GM21423 (cell line): ENCODE measurements at regions not wholly inside any gene's neighbourhood (a gene's known extent, or its start where the extent isn't known, plus 50 kb on each side); places are given as distances from the start of the nearest gene placed in this dataset.

Source experiments
- ATAC-seq: cut with Tn5 transposase; IDR thresholded peaks from one replicate; pipeline ENCODE4 v1.9.1; 2021; ENCODE audit warnings: mild to moderate bottlenecking, moderate library complexity; ENCODE audit not compliant: unreplicated experiment

DNA sequence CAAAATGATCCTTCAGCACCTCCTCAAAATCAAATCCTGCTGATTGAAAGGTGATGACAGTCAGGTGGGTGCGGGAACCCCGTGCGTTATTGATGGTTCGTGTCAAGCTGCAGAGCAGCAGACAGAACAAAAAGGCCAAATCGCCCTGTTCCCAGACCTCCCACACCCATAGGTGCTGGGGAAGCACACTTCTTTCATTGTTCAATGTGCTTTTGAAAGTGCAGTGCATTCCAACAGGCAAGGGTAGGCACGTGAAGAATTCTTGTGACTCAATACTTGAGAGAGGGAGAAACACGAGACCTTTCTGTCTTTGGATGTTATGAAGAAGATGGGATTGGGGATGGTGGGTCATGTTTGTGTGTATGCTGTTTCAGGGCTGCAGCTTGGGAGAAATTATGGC lies 514.0 kb downstream of the MCTP2 start:
- no peak for ATAC-seq

DNA sequence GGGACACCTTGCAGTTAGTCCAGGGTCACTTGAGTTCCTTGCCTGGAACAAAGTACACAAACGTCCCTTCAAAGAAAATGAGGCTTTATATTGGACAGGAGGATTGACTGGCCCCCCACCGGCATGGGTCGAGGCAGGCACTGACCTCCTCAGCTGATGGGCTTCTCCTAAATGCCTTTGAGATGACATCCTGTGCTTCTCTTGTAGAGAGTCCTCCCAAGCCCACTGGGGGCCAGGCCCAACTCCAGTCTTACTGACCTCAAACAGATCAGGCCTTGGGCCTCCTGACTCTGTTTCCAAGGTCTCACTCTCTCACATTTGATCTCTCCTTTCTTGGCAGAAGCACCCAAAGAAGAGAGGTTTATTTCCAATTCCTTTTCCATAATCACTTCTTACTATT lies 516.1 kb downstream of the MCTP2 start:
- no peak for ATAC-seq

DNA sequence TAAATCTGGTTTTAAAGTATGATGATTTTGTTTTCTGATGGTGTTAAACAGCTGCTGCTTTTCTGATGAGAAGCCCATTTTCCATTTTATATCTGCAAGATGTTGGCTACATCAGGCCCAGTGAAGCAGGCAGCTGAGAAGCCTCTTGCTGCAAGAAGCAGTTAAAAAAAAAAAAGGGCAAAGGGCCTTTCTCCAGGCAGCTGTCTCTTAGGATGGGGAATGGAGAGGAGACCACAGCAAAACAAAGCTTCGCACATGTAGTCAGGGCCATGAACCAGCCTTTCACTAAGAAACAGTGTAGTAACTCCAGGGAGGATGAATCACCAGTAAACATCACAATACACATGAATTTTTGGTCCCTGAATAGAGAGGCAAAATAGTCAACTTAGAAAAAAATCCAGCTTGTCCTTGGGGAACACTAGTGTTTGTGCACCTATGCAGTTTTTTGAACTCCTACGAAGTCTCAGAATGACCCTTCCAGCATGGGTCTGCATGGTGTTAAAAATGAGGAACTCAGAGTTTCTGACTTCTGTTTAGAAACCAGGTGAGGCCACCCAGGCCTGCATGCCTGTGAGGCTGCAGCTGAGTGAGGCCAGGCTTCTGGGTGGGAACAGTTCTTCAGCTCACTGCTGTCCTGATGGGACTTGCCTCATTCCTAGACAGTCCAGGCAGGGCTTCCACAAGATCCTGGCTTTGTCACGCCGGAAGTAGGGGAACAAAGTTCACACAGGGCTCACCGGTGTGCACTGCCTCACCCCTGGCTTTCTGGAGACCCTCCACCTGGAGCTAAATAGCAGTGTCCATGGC lies 518.7 kb downstream of the MCTP2 start:
- ATAC-seq, result no peak

DNA sequence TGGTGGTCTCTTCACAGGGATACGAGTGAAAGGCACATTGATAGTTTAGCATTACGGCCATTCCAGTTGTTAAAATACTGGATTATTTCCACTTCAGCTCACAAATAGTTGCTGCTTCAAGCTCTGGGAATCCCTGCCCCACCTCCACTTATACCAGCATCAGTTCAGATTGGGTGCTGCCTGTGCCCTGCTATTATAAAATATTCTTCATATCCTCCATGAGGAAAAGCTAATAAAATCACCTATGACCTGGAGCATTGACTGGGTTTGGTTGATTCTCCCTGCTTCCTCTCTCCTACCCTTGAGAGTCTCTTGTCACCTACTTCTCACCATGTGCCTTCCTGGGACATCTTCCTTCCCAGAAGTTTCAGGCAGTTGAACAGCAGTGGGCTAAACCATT lies 529.0 kb downstream of the MCTP2 start:
- ATAC-seq, result no peak

DNA sequence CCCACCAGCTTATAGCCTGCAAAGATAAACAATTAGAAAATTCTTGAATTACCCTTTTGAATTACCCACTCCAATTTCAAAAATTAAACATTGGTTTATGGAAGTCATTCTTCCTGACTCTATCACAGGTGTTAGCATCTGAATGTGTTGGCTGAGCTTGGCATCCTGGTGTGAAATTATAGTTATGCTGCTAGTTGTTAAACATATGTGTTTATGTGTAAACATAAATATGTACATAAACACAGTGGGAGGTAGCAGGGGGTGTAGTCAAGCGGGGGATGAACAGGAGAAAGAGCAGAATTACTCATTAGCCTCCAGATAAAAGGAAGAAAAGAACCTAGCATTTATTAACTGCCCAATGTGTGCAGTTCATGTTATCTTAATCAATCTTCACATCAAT lies 530.2 kb downstream of the MCTP2 start:
- ATAC-seq, result no peak

DNA sequence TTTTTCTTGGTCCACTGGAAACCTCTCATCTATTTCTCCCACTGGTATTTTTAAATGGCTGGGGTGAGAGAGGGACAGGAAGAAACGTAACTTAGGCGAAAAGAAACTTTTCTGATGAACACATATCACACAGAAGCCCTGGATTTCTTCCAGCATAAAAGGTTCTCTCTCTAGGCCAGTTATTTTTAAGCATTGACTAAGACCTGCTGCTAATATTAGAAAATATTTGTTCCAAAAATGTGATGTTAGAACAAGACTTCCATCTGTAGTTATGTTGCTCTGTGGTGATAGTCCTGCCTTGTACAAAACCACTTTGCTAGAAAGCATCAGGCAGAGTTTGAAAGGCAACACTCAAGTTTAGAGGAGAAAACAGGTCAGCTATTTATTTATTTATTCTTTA lies 537.7 kb downstream of the MCTP2 start:
- ATAC-seq, result no peak

DNA sequence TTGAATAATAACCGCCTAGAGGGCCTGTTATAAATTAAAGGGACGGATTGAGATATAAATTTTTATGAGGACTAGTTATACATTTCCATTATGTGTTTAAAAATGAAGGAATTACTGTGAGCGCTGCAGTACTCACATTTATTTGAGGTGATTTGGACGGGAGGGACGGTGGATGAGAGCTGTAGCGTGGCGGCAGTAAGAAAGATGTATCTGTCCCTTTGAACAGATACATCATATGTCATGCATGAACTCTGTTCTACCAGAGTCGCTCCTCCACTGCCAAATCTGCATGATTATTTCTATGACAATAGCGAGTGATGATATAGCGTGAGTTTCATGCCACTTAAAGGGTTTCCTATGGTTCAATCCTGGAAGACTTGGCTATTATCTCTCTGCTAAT lies 538.8 kb downstream of the MCTP2 start:
- ATAC-seq, result no peak

DNA sequence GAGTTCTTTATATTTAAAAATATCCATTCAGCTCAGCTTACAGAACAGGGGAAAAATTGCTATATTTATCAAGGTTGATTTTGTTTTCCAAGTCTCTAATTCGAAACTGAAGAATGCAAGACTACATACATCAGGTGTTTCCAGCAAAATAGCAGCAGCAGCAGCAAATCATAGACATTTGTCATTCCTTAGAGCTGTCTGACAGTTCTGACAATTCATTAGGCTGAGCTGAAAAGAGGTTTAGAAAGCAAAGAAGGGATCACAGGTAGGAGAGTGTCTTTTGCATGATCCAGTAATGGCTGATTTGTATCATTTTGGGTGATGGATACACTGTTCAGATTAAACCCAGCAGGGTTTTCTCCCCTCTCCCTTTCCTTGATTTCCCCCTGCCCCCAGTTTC lies 545.7 kb downstream of the MCTP2 start:
- ATAC-seq, result no peak

DNA sequence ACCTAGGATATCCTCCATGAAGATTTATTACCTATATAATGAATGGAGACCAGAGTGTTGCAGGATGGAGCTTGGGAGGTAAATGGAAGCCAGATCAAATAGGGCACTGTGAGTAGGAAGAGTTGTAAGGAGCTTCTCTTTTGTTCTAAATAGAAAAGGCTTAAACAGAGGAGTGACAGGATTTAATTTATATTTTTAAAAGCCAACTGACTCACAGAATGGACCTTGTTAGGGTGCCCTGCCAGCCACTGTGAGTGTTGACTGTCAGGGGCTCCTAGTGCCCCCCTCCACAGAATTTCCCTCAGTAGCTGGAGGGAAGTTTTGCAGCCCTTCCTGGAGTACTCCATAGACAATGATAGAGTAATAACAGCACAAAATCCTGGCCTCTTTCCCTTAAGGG lies 547.5 kb downstream of the MCTP2 start:
- no peak for ATAC-seq

DNA sequence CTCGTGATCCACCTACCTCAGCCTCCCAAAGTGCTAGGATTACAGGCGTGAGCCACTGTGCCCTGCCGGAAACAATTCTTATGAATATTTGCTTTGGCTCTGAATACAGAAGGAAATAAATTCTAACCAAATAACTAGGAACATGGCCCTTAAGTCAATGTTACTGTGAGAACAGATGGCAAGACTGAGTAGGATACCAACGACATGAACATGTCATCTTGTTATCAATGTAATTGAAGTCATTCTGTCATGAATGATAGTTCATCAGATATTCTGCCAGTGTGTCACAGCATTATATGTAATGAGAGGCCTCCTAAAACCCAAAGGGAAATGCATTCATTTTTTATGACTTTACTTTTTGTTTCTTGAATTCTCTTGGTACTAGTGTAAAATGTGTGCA lies 548.8 kb downstream of the MCTP2 start:
- ATAC-seq, result no peak

DNA sequence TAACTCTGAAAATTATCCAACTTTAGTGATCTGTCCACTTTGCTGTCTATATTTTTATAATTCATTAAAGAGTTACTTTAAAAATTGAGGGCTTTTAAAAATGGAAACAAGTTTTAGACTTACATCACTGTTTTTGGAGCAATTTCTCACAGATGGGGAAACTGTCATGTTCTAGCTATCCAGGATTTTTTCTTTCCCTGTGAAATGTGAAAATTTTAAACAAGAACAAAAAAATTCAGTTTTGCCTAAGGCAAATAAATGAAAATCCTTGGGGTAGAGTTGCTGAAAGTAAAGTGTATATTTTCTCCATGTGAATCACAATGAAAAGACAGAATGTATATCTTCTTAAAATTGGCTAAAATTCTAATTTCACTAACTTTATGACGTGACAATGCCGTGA lies 553.7 kb downstream of the MCTP2 start:
- ATAC-seq, result no peak

DNA sequence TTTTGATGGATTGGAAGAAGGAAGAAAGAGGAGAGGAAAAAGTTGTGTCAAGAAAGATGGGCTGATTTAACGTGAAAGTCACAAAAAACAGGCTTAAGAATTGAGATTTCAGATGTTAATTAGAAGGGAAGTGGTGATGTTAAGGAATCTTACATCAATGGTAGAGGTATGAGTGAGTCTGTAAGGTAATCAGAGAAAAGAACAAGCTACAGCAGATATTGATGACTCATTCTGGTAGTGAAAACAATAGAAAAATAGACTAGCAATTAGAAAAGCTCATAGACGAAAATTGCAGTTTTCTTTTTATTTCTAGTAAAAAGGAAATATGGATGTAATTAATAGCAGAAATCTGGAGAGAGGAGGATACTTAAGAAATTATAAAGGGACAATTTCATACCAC lies 559.6 kb downstream of the MCTP2 start:
- no peak for ATAC-seq

DNA sequence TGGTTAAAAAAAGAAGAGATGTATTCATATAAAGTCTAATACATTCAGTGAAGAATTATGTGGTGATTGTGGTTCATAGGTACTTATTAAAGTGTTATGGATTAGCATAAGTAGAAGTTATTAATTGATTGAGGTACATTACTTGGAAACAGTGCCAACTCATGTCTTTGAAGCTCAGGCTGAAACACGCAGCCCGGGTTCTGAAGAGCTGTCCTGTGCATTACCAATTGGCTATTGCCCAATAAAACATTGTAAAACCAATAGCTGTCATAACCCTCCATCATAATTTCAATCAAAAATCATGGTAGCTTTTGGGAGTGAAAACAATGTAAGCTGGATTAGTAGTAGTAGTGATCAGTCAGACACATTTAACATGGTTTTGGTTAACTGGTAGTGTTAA lies 560.1 kb downstream of the MCTP2 start:
- ATAC-seq, result no peak

DNA sequence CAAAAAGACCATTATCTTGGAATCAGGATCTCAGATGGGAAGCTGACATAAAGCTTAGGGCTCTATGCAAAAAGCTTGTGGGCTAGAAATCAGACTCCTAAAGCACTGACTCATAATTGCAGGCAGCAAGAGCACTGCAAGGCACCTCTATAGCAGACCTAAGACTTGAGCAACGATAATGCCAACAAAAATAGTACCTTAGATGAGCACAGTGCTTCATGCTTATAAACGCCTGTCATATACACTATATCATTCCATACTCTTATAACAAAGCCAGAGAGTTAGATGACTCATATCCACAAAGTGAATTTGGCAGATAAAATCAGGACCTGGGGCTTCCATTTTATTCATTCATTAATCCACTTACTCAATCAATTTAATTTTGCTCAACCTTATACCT lies 560.8 kb downstream of the MCTP2 start:
- no peak for ATAC-seq

DNA sequence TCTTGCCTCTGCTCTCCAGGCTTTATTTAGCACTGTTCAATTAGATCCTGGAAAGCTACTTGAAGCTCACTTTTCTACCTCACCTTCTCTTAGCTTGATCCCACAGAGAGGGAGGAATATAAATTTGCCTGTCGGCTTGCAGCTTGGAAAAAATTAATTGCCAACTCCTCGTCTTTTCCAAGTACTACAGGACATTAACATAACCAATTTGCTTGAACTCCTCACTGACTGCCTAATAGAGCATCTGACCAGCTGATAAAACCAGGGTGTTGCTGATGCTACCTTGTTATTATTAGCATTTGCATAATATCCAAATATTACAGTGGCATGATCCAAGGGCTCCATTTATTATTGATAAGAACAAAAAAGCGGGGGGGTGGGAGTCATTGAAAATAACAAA lies 561.8 kb downstream of the MCTP2 start:
- ATAC-seq, result no peak

DNA sequence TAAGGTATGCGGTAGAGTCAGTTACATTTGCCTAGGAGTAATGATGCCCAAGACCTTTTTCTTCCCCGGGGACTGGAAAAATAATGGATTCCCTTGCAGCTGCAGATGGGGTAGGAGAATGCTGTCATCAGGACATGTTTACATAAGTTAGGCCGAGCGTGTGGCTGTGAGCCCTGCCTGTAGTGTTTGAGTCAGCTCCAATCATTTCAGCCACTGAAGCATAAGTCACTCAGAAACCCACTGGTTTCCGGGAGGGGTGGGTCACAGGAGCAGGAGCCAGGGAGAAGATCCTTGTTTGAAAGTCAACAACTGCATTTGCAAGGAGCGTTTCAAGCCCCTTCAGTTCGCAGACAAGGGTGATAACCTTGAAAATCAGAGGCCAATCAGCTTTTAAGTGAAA lies 562.3 kb downstream of the MCTP2 start:
- no peak for ATAC-seq

DNA sequence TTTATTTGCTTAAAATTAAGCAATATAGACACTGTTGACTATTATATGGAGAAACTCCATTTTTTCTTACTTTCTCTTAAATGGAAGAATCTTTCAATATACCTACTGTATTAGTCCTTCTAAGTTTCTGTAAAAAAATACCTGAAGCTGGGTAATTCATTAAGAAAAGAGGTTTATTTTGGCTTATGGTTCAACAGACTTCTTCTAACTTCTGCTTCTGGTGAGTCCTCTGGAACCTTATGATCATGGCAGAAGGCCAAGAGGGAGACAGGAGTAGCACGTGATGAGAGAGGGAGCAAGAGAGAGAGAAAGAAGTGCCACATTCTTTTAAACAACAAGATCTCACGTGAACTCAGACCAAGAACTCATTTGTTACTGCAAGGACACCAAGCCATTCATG lies 573.3 kb downstream of the MCTP2 start:
- no peak for ATAC-seq

DNA sequence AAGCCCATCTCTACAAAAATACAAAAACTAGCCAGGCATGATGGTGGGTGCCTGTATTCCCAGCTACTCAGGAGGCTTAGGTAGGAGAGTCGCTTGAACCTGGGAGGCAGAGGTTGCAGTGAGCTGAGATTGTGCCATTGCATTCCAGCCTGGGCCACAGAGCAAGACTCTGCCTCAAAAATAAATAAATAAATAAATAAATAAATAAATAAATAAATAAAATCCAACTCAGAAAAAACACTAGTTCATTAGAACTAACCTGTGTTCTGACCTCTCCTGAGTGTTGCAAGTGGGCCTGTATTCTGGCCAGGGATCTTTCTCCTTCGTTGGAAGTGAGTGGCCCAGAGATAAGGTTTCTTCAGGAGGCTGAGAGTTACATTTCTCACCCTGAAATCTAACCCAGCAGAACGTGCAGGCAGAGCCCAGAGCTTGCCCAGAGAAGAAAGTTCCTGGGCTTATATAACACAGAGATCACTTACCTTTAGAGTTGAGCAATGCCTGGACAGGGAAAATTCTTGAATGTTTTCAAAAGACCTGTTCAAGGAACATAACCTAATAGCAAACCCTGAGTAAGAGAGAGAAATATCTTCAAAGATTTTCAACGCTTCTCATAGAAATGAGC lies 583.9 kb downstream of the MCTP2 start:
- no peak for ATAC-seq

DNA sequence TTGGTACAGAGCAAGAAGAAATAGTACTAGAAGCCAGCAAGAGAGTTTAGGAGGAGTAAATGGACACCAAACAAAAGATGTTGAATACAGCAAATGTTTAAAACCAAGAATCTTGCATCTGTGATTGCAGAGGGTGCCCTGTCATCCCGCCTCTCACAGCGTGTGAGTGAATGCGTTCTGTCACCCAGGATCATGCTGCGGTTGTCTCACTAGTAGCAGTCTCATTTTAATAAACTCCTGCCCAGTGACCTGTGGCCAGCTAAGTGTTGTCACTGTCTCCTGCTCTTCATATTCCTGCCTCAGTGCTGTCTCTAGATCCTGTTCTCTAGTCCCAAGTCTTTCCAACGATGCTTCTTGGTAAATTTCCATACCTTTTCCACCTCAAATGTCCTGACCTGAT lies 584.6 kb downstream of the MCTP2 start:
- no peak for ATAC-seq

DNA sequence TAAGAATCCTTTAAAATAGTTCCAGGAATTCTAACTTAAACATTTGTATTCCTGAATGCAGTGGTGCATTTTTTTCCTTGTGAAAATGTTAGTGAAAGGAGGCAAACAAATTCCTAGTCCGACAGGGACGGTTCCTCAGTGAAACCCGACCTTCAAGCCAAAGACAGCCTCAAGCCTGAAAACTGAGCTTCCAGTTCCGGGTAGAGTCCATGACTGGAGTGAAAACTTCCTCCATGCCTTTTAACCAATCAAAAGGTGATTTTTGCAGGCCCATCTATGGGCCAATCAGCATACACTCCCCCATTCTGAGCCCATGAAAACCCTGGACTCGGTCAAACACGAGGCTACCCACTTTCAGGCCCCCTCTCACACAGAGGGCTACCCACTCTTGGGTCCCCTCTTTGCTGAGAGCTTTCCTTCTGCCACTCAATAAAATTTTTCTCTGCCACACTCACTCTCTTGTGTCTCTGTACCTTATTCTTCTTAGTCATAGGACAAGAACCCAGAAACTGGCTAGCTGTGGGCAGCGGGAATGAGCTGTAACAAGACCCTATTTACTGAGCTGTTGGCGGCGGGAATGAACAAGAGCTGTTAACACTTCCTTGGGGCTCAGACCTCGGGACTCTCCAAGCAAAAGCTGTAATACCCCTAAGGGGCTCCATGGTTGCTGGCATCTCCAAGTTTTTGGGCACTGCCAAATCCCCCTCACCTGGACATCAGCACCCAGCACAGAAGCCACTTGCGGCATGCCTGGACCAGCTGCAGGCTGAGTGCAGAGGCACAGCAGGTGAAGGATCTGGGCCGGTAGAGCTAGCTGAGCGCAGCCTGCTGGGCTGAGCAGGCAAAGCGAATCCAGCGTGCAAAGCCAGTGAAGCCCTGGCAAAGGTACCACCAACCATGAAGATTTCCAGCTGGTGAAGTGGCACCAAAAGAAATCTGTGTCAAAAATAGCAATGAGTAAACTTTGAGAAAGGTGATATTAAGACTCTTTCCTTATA lies 598.8 kb downstream of the MCTP2 start:
- no peak for ATAC-seq

DNA sequence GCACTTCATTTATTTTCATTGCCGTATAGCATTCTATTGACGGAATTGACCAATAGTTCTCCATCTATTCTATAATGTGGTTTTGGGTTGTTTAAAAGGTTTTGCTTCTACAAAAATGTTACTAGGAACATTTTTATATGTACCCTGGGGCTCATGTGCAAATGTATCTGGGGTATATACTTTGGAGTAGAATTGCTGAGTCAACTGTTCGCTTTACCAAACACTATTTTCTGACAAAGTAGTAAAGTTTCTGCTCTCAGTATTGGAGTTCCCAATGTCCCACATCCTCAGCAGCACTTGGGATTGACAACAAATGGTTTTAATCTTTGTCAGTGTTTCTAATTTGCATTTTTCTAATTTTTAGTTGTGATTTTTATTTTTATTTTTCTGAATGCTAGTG lies 602.6 kb downstream of the MCTP2 start:
- no peak for ATAC-seq

DNA sequence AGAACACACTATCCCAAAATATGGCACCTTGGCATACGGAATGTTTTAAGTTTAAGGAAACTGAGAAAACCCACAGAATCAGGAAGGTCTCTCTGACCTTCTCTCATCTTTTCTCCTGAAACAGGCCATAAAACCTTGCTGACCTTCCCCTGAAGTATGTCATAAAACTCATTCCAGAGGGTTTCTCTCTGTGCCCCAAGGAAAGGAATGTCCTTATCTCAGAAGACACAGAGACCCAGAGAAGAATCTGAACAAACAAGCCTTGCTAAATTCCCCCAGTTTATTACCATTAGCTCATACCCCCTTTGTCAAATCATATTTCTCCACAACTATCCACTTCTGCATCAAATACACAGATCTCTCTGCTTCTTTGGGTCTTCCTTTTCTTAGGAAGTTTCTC lies 603.1 kb downstream of the MCTP2 start:
- no peak for ATAC-seq
